IMR-90 (cell line): ENCODE measurements at regions not wholly inside any gene's neighbourhood (a gene's known extent, or its start where the extent isn't known, plus 50 kb on each side); places are given as distances from the start of the nearest gene placed in this dataset.

Experiments used
- ATAC-seq: fragments of 200-7000 bp; cut with Tn5 transposase; 2 replicates; pipeline ENCODE4 v1.9.1; 2020; ENCODE audit warnings: low read depth, mild to moderate bottlenecking, moderate library complexity
- BruUV-seq: library from RNA; stranded (reverse); fragments of 400-500 nt; replicated peaks from 2 replicates; lab custom pipeline; 2021; lab: Mats Ljungman, UMichigan
- CTCF ChIA-PET: fragments of 300-600 bp; formaldehyde crosslinking; extraction: SDS; loops from one replicate; lab custom pipeline; 2021; ENCODE audit warnings: antibody characterized with exemption; lab: Yijun Ruan, JAX
- POLR2A ChIA-PET: fragments of 300-600 bp; sonication (Branson Sonifier 250); formaldehyde crosslinking; loops from one replicate; lab custom pipeline; 2022; ENCODE audit warnings: antibody characterized with exemption; ENCODE audit not compliant: unreplicated experiment; lab: Charles Lee
- DNase-seq: peaks from one replicate; pipeline ENCODE4 v3.0.0; 2013
- H2AFZ ChIP-seq: replicated peaks from 2 replicates; pipeline ENCODE3; 2013; ENCODE audit warnings: low read length, mild to moderate bottlenecking; ENCODE audit not compliant: poor library complexity
- H2AK5ac ChIP-seq: 2 replicates; pipeline ENCODE4 v1.6.1; 2013; ENCODE audit warnings: low read depth, low read length, inconsistent platforms
- H2AK9ac ChIP-seq: replicated peaks from 2 replicates; pipeline ENCODE3; 2013; ENCODE audit warnings: mild to moderate bottlenecking, low read depth, low read length, moderate library complexity; ENCODE audit not compliant: poor library complexity
- H2BK120ac ChIP-seq: 2 replicates; pipeline ENCODE4 v1.6.1; 2013; ENCODE audit warnings: low read depth, low read length, inconsistent platforms
- H2BK15ac ChIP-seq: 3 replicates; pipeline ENCODE4 v1.6.1; 2013; ENCODE audit warnings: low read depth, low read length, inconsistent platforms
- H2BK20ac ChIP-seq: 2 replicates; pipeline ENCODE4 v1.6.1; 2013; ENCODE audit warnings: low read depth, mild to moderate bottlenecking, inconsistent platforms, low read length, moderate library complexity
- H2BK5ac ChIP-seq: 2 replicates; pipeline ENCODE4 v1.6.1; 2013; ENCODE audit warnings: mild to moderate bottlenecking, low read depth, low read length, inconsistent platforms; ENCODE audit not compliant: poor library complexity, severe bottlenecking
- H3K14ac ChIP-seq: replicated peaks from 2 replicates; pipeline ENCODE4 v1.6.1; 2013; ENCODE audit warnings: low read depth, low read length, inconsistent platforms
- H3K18ac ChIP-seq: 2 replicates; pipeline ENCODE4 v1.6.1; 2013; ENCODE audit warnings: low read depth, low read length, control low read depth
- H3K23ac ChIP-seq: 2 replicates; pipeline ENCODE4 v1.6.1; 2013; ENCODE audit warnings: low read depth, low read length, inconsistent platforms
- H3K27ac ChIP-seq: 2 replicates; pipeline ENCODE4 v1.5.1; 2013; ENCODE audit warnings: mild to moderate bottlenecking, control low read depth, low read length; ENCODE audit not compliant: insufficient read depth
- H3K27me3 ChIP-seq: 2 replicates; pipeline ENCODE4 v1.6.1; 2013; ENCODE audit warnings: low read length; ENCODE audit not compliant: control insufficient read depth, insufficient read depth
- H3K36me3 ChIP-seq: 2 replicates; pipeline ENCODE4 v1.6.1; 2013; ENCODE audit warnings: low read length, mixed read lengths; ENCODE audit not compliant: control insufficient read depth, insufficient read depth
- H3K4ac ChIP-seq: 2 replicates; pipeline ENCODE4 v1.6.1; 2013; ENCODE audit warnings: low read depth, low read length, inconsistent platforms
- H3K4me1 ChIP-seq: 2 replicates; pipeline ENCODE4 v1.6.1; 2013; ENCODE audit warnings: low read length, mixed read lengths; ENCODE audit not compliant: control insufficient read depth, insufficient read depth
- H3K4me2 ChIP-seq: 2 replicates; pipeline ENCODE4 v1.6.1; 2013; ENCODE audit warnings: low read depth, mild to moderate bottlenecking, control low read depth, low read length, moderate library complexity
- H3K4me3 ChIP-seq: 2 replicates; pipeline ENCODE4 v1.5.1; 2013; ENCODE audit warnings: low read depth, mild to moderate bottlenecking, control low read depth, low read length, moderate library complexity; ENCODE audit not compliant: insufficient read depth
- H3K56ac ChIP-seq: 2 replicates; pipeline ENCODE4 v1.6.1; 2013; ENCODE audit warnings: low read length, inconsistent platforms; ENCODE audit not compliant: insufficient read depth; ENCODE audit errors: extremely low read depth
- H3K79me1 ChIP-seq, 2 experiments: 2 replicates each; pipeline ENCODE4 v1.6.1; 2013; ENCODE audit warnings: low read length in 2 of 2, inconsistent platforms in 1 of 2, low read depth in 1 of 2
- H3K9ac ChIP-seq: 2 replicates; pipeline ENCODE4 v1.6.1; 2013; ENCODE audit warnings: low read depth, low read length, control low read depth
- H3K9me1 ChIP-seq: 2 replicates; pipeline ENCODE4 v1.6.1; 2013; ENCODE audit warnings: low read length, inconsistent platforms; ENCODE audit not compliant: insufficient read depth
- H3K9me3 ChIP-seq: 2 replicates; pipeline ENCODE4 v1.6.1; 2013; ENCODE audit warnings: low read length; ENCODE audit not compliant: control insufficient read depth, insufficient read depth
- H4K20me1 ChIP-seq: 2 replicates; pipeline ENCODE4 v1.6.1; 2013; ENCODE audit warnings: low read length, inconsistent platforms; ENCODE audit not compliant: insufficient read depth
- H4K5ac ChIP-seq: 2 replicates; pipeline ENCODE4 v1.6.1; 2013; ENCODE audit warnings: mild to moderate bottlenecking, low read depth, low read length, control low read depth
- H4K8ac ChIP-seq, 2 experiments: 2 replicates each; pipeline ENCODE4 v1.6.1; 2013; ENCODE audit warnings: low read depth in 2 of 2, low read length in 2 of 2, control low read depth in 1 of 2, inconsistent platforms in 1 of 2
- H4K91ac ChIP-seq: 2 replicates; pipeline ENCODE4 v1.6.1; 2013; ENCODE audit warnings: low read depth, low read length, inconsistent platforms; ENCODE audit not compliant: insufficient read depth
- BHLHE40 ChIP-seq: fragments of 150-350 bp; IDR thresholded peaks from 2 replicates; pipeline ENCODE4 v1.6.1; 2016; ENCODE audit warnings: mild to moderate bottlenecking, low read depth, low read length
- CEBPB ChIP-seq: IDR thresholded peaks from 2 replicates; pipeline ENCODE4 v1.6.1; 2012; ENCODE audit warnings: low read depth, low read length, improper control_type of control experiment
- ELK1 ChIP-seq: fragments of 150-350 bp; IDR thresholded peaks from 2 replicates; pipeline ENCODE4 v1.6.1; 2016; ENCODE audit warnings: low read depth, mild to moderate bottlenecking, low read length, moderate library complexity, borderline replicate concordance
- FOS ChIP-seq: fragments of 150-350 bp; IDR thresholded peaks from 2 replicates; pipeline ENCODE4 v1.6.1; 2016; ENCODE audit warnings: low read depth, low read length
- MAZ ChIP-seq: IDR thresholded peaks from 2 replicates; pipeline ENCODE4 v1.6.1; 2012; ENCODE audit warnings: low read depth, mild to moderate bottlenecking, low read length, improper control_type of control experiment, moderate library complexity, borderline replicate concordance
- MXI1 ChIP-seq: IDR thresholded peaks from 2 replicates; pipeline ENCODE4 v1.6.1; 2012; ENCODE audit warnings: low read depth, mild to moderate bottlenecking, low read length, moderate library complexity, borderline replicate concordance
- NFE2L2 ChIP-seq: fragments of 150-350 bp; IDR thresholded peaks from 2 replicates; pipeline ENCODE4 v1.6.1; 2016; ENCODE audit warnings: low read depth, mild to moderate bottlenecking, low read length
- POLR2A ChIP-seq: IDR thresholded peaks from 2 replicates; pipeline ENCODE4 v1.6.1; 2012; ENCODE audit warnings: mild to moderate bottlenecking, low read depth, low read length
- RAD21 ChIP-seq: IDR thresholded peaks from 2 replicates; pipeline ENCODE4 v1.6.1; 2012; ENCODE audit warnings: low read length, improper control_type of control experiment
- RCOR1 ChIP-seq: IDR thresholded peaks from 2 replicates; pipeline ENCODE4 v1.6.1; 2012; ENCODE audit warnings: mild to moderate bottlenecking, low read length, improper control_type of control experiment; ENCODE audit not compliant: insufficient replicate concordance
- RFX5 ChIP-seq: IDR thresholded peaks from 2 replicates; pipeline ENCODE4 v1.8.0; 2012; ENCODE audit warnings: low read depth, mild to moderate bottlenecking, low read length, moderate library complexity
- SMC3 ChIP-seq: fragments of 150-350 bp; IDR thresholded peaks from 2 replicates; pipeline ENCODE4 v1.6.1; 2016; ENCODE audit warnings: low read depth, mild to moderate bottlenecking, antibody characterized with exemption, low read length, moderate library complexity
- WGBS, 2 experiments: methylation state at CpG; one replicate each; pipeline versions ENCODE4 v1.1.5 to v1.1.7; 2013; ENCODE audit warnings: missing lambda C conversion rate in 2 of 2; ENCODE audit not compliant: insufficient read length in 1 of 2; ENCODE audit errors: extremely low coverage in 2 of 2; 5-methylcytosine and 5-hydroxymethylcytosine counted together
- dilution Hi-C: fragments of 300-500 bp; cut with HindIII; formaldehyde crosslinking; loops from one replicate; pipeline ENCODE4 v1.14.3; 2018; ENCODE audit warnings: low sequenced_read_pairs; ENCODE audit not compliant: unreplicated experiment
- in situ Hi-C: fragments of 300-500 bp; cut with MboI; formaldehyde crosslinking; loops from 3 replicates; pipeline ENCODE4 v1.14.3; 2019; ENCODE audit warnings: low sequenced_read_pairs, inconsistent platforms, mixed read lengths
- intact Hi-C: fragments of 100-400 bp; cut with micrococcal nuclease; formaldehyde crosslinking; loops from 2 replicates; pipeline ENCODE4 v1.10.0; 2022
- TF ChIP-seq, protein P1 (sequence below): fragments of 150-350 bp; IDR thresholded peaks from 2 replicates; pipeline ENCODE4 v1.6.1; 2017; ENCODE audit warnings: mild to moderate bottlenecking, antibody characterized with exemption, low read length, low read depth
- TF ChIP-seq, protein P2 (sequence below): conservative IDR thresholded peaks from 2 replicates; pipeline ENCODE4 v1.5.1; 2012; ENCODE audit warnings: mild to moderate bottlenecking, low read depth, low read length, improper control_type of control experiment

DNA sequence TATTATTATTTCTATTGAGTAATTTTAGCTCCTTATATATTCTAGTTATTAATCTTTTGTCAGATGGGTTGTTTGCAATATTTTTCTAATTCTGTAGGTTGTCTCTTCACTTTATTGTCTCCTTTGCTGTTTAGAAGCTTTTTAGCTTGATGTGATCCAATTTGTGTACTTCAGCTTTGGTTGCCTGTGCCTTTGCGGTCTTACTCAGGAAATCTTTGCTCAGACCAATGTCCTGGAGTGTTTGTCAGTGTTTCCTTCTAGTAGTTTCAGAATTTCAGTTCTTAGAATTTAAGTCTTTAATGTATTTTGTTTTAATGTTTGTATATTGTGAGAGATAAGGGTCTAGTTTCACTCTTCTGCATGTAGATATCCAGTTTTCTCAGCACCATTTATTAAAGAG, 916.0 kb upstream of the EYS start:
- dilution Hi-C loops = no loop called here
- no peak for ATAC-seq

More for the DNA sequence above, 916.0 kb upstream of the EYS start:
- DNase-seq = no peak
- no TSS peak for BruUV-seq
- no peak overlapping the region for H4K5ac ChIP-seq
- no peak overlapping the region for H3K56ac ChIP-seq
- no CpG with 5 or more reads among the region's 1 CpG for whole genome bisulfite sequencing, 2 experiments
- no peak overlapping the region for H2AK9ac ChIP-seq
- H4K20me1 ChIP-seq = no peaks in the 10 kb centered on the region
- no peak overlapping the region for H3K9ac ChIP-seq
- H3K27ac ChIP-seq = no peak overlapping the region
- H3K79me1 ChIP-seq = no peaks in the 10 kb centered on the region
- no peak overlapping the region for H3K4me3 ChIP-seq
- H4K91ac ChIP-seq = no peak overlapping the region
- H2BK20ac ChIP-seq = no peak overlapping the region
- H2BK120ac ChIP-seq = no peak overlapping the region
- TF ChIP-seq RCOR1 (no peak), RFX5 (no peak), NFE2L2 (no peak), POLR2A (no peak), MAZ (no peak), CEBPB (no peak), ELK1 (no peak), RAD21 (no peak), SMC3 (no peak), FOS (no peak), BHLHE40 (no peak), MXI1 (no peak)
- TF ChIP-seq, protein P1, sequence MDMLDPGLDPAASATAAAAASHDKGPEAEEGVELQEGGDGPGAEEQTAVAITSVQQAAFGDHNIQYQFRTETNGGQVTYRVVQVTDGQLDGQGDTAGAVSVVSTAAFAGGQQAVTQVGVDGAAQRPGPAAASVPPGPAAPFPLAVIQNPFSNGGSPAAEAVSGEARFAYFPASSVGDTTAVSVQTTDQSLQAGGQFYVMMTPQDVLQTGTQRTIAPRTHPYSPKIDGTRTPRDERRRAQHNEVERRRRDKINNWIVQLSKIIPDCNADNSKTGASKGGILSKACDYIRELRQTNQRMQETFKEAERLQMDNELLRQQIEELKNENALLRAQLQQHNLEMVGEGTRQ = no peak
- TF ChIP-seq, protein P2, sequence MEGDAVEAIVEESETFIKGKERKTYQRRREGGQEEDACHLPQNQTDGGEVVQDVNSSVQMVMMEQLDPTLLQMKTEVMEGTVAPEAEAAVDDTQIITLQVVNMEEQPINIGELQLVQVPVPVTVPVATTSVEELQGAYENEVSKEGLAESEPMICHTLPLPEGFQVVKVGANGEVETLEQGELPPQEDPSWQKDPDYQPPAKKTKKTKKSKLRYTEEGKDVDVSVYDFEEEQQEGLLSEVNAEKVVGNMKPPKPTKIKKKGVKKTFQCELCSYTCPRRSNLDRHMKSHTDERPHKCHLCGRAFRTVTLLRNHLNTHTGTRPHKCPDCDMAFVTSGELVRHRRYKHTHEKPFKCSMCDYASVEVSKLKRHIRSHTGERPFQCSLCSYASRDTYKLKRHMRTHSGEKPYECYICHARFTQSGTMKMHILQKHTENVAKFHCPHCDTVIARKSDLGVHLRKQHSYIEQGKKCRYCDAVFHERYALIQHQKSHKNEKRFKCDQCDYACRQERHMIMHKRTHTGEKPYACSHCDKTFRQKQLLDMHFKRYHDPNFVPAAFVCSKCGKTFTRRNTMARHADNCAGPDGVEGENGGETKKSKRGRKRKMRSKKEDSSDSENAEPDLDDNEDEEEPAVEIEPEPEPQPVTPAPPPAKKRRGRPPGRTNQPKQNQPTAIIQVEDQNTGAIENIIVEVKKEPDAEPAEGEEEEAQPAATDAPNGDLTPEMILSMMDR = no peak
- no peaks in the 10 kb centered on the region for H3K4me1 ChIP-seq
- H3K18ac ChIP-seq = no peak overlapping the region
- intact Hi-C loops = no loop called here
- no peak overlapping the region for H2AFZ ChIP-seq
- peaks cover 3% of the 10 kb centered on the region; the same call in 1 of the 2 replicates for H3K9me3 ChIP-seq
- no peak overlapping the region for H4K8ac ChIP-seq
- H3K4ac ChIP-seq = no peak overlapping the region
- H3K36me3 ChIP-seq = no peaks in the 10 kb centered on the region
- H3K14ac ChIP-seq = no peak overlapping the region
- CTCF ChIA-PET = no interaction called here
- H3K27me3 ChIP-seq = no peaks in the 10 kb centered on the region
- no peak overlapping the region for H2BK15ac ChIP-seq
- H2BK5ac ChIP-seq = no peak overlapping the region
- H2AK5ac ChIP-seq = no peak overlapping the region
- POLR2A ChIA-PET = interaction anchor here (0.7 kb wide), 1 partner anchor 11 kb away, joined by 3 read pairs; no protein-coding TSS in a partner anchor
- H3K23ac ChIP-seq = no peak overlapping the region
- H3K4me2 ChIP-seq = no peak overlapping the region
- in situ Hi-C loops = no loop called here
- no peaks in the 10 kb centered on the region for H3K9me1 ChIP-seq
